WERI-Rb-1 (cell line): ENCODE measurements at regions not wholly inside any gene's neighbourhood (a gene's known extent, or its start where the extent isn't known, plus 50 kb on each side); places are given as distances from the start of the nearest gene placed in this dataset.

Experiments
- DNase-seq: peaks from one replicate; pipeline ENCODE4 v3.0.0-alpha.2; 2020
- H3K27ac ChIP-seq: fragments of 250-450 bp; sonication (Bioruptor Pico); 2 replicates; pipeline ENCODE4 v1.5.1; 2020; ENCODE audit warnings: mild to moderate bottlenecking, moderate library complexity
- H3K27me3 ChIP-seq: fragments of 250-450 bp; sonication (Bioruptor Pico); 2 replicates; pipeline ENCODE4 v1.5.1; 2021; ENCODE audit warnings: mild to moderate bottlenecking, low read depth, moderate library complexity; ENCODE audit not compliant: insufficient read depth, severe bottlenecking
- H3K36me3 ChIP-seq: fragments of 250-450 bp; sonication (Bioruptor Pico); 2 replicates; pipeline ENCODE4 v1.5.1; 2020; ENCODE audit warnings: mild to moderate bottlenecking, moderate library complexity
- H3K4me3 ChIP-seq: 2 replicates; pipeline ENCODE4 v1.5.1; 2011; ENCODE audit warnings: low read depth, mild to moderate bottlenecking, control low read depth, low read length
- H3K9me3 ChIP-seq: fragments of 250-450 bp; sonication (Bioruptor Pico); 2 replicates; pipeline ENCODE4 v1.5.1; 2021; ENCODE audit warnings: mild to moderate bottlenecking, moderate library complexity; ENCODE audit not compliant: severe bottlenecking
- TF ChIP-seq, protein P1 (sequence below): IDR thresholded peaks from 2 replicates; pipeline ENCODE4 v1.5.1; 2011; ENCODE audit warnings: low read depth, mild to moderate bottlenecking, control low read depth, inconsistent platforms, low read length

DNA sequence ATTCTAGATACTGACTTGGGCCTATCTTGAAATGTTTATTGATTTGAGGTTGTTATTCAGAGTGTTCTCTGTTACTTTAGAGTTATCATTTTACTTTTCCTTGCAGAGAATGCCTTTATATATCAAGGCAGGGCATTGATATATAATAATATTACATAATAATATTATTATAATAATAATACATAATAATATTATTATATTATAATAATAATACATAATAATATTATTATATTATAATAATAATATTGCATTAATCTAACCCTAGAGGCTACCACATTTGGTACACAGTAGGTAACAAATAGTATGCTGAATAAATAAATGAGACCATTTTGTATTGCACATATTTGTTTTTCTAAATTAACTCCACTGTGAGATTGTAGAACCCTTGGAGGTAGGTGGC is 216.3 kb downstream of the EFHB start:
- H3K36me3 ChIP-seq, result no peaks in the 10 kb centered on the region
- H3K9me3 ChIP-seq, result no peaks in the 10 kb centered on the region
- no peak for DNase-seq
- H3K4me3 ChIP-seq, result no peak overlapping the region
- no peak overlapping the region for H3K27ac ChIP-seq
- H3K27me3 ChIP-seq, result no peaks in the 10 kb centered on the region
- TF ChIP-seq, protein P1, sequence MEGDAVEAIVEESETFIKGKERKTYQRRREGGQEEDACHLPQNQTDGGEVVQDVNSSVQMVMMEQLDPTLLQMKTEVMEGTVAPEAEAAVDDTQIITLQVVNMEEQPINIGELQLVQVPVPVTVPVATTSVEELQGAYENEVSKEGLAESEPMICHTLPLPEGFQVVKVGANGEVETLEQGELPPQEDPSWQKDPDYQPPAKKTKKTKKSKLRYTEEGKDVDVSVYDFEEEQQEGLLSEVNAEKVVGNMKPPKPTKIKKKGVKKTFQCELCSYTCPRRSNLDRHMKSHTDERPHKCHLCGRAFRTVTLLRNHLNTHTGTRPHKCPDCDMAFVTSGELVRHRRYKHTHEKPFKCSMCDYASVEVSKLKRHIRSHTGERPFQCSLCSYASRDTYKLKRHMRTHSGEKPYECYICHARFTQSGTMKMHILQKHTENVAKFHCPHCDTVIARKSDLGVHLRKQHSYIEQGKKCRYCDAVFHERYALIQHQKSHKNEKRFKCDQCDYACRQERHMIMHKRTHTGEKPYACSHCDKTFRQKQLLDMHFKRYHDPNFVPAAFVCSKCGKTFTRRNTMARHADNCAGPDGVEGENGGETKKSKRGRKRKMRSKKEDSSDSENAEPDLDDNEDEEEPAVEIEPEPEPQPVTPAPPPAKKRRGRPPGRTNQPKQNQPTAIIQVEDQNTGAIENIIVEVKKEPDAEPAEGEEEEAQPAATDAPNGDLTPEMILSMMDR, result no peak

DNA sequence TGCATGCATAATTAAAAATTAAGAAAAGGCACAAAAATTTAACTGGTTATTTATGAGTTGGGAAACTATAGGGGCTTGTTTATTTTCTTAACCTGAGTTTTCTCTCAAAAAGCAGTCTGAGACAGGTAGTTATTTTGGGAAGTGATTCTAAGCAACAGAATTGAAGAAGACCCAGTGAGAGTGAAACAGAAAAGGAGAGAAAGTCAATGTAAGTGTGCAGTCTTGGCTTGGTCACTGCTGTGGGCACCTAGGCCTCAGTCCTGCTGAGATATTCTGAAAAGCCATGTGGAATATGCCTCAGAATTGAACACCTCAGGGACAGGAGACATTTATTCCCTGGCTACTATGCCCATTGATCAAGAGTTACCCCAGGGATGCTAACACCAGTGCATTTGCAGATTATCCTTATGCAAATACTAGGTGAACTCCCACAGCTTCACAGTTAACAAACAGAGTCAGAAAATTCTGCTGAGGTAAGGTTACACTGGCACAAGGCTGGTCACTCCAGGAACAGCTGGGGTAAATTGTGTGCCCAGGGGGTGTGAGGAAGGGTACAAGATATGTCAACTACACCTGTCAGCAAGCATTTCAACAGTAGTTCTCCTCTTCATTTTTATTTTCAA is 222.7 kb downstream of the EFHB start:
- no peaks in the 10 kb centered on the region for H3K36me3 ChIP-seq
- TF ChIP-seq, protein P1, result no peak
- no peak for DNase-seq
- H3K27me3 ChIP-seq, result no peaks in the 10 kb centered on the region
- no peak overlapping the region for H3K4me3 ChIP-seq
- no peak overlapping the region for H3K27ac ChIP-seq
- H3K9me3 ChIP-seq, result no peaks in the 10 kb centered on the region

DNA sequence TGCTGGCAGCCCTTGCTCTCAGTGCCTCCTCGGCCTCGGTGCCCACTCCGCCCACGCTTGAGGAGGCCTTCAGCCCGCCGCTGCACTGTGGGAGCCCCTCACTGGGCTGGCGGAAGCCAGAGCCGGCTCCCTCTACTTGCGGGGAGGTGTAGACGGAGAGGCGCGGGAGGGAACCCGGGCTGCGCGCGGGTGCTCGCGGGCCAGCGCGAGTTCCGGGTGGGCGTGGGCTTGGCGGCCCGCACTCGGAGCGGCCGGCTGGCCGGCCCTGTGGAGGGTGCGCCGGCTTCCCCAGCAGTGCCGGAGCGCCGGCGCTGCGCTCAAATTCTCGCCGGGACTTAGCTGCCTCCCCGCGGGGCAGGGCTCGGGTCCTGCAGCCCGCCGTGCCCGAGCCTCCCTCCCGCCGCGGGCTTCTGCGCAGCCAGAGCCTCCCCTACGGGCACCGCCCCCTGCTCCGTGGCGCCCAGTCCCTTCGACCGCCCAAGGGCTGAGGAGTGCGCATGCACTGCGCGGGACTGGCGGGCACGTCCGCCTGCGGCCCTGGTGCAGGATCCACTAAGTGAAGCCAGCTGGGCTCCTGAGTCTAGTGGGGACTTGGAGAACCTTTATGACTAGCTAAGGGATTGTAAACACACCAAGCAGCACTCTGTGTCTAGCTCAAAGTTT is 231.5 kb downstream of the EFHB start:
- Histone ChIP-seq H3K36me3 (no peaks in the 10 kb centered on the region), H3K27ac (no peak overlapping the region), H3K4me3 (no peak overlapping the region), H3K9me3 (peaks cover 2% of the 10 kb centered on the region), H3K27me3 (no peaks in the 10 kb centered on the region)
- DNase-seq, result no peak
- TF ChIP-seq, protein P1, result no peak

DNA sequence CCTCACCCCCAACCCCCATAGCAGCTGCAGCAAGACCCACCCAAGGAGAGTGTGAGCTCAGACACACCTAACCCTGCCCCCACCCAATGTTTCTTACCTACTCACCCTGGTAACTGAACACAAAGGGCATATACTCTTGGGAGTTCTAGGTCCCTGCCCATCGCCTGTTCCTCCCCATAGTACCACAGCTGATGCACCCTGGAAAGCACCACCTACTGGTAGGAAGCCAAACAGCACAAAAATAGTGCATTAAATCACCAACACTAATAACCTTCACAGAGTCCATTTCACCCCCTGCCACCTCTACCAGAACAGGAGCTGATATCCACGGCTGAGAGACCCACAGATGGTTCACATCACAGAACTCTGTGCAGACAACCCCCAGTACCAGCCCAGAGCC is 245.2 kb downstream of the EFHB start:
- Histone ChIP-seq H3K27ac (no peak overlapping the region), H3K4me3 (no peak overlapping the region), H3K36me3 (no peaks in the 10 kb centered on the region), H3K27me3 (no peaks in the 10 kb centered on the region), H3K9me3 (no peaks in the 10 kb centered on the region)
- DNase-seq, result no peak
- TF ChIP-seq, protein P1, result 0 out of 2 replicates have a peak, but pooled peaks have one; percentile 20

- H3K27me3 ChIP-seq, result no peaks in the 10 kb centered on the region
- no peaks in the 10 kb centered on the region for H3K36me3 ChIP-seq
- DNase-seq, result no peak
- TF ChIP-seq, protein P1, result no peak
- no peak overlapping the region for H3K27ac ChIP-seq
- no peak overlapping the region for H3K4me3 ChIP-seq
- no peaks in the 10 kb centered on the region for H3K9me3 ChIP-seq
Observed at GRCh38 chr3:19668163-19668562, 265.9 kb downstream of the EFHB start.
